ENCODE measurements at regions not wholly inside any gene's neighbourhood (a gene's known extent, or its start where the extent isn't known, plus 50 kb on each side); places are given as distances from the start of the nearest gene placed in this dataset.
"Not testable (repeated sequence)": the region's sequence is repeated elsewhere in the genome, so short reads cannot be mapped to it uniquely, and the experiment has no call there.

DNA sequence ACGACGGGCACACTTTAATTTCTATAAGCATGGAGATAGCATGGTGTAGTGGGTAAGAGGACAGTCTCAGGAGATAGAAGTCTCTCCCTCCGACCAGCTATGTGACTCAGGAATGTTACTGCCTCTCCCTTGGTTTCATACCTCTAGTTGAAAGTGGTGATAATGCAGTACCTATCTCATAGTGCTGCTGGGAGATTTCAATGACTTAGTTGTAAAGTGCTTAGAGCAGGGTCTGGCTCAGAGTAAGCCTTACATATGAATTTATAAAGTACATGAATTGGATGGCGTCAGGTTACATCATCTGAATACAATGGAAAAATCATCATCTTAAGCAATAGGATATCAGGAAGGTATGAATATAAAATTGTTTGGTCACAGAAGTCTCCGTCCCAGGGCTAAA is 952.8 kb upstream of the EDIL3 start:
- intact Hi-C loops (cut with DNase I) = no loop called here
- DNase-seq (no peak), ATAC-seq (ENCODE audit: poor library complexity) (no peak)

DNA sequence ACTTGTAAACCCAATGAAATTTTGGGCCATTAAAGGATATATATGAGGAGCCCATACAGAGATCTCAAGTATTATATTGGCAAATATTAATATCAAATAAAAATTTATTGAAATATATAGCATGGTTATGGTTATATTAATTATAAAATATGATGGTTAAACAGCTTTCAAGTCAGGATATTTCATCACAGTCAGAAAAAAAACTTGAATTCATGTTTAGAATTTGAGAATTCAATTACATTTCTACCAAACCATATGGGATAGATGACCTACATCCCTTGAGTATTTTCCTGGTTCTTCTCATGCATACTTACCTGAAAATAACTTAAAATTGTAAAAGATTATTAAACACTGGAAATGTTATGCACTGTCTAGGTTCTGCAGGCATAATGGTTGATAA is 956.1 kb upstream of the EDIL3 start:
- intact Hi-C loops (cut with DNase I) = no loop called here
- ATAC-seq (ENCODE audit: poor library complexity) (no peak), DNase-seq (no peak)

DNA sequence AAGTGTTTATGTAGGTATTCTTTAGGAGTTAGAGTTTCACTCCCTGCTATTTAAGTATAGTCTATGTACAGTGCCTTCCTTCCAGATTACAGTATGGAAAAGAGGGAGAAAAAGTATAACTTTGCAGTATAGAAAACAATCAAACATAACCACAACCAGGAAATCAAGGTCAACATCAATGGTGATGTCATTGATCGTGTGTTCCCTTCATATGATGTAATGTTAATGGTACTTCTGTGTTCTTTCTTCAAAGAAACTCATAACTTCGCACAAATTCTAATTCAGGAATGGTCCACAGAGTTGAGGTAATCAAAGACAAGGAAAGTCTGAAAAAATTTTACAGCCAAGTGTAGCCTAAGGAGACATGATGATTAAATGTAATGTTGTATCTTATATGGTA is 961.1 kb upstream of the EDIL3 start:
- no peak for DNase-seq
- intact Hi-C loops (cut with DNase I) = no loop called here
- ATAC-seq (ENCODE audit: poor library complexity) = no peak

DNA sequence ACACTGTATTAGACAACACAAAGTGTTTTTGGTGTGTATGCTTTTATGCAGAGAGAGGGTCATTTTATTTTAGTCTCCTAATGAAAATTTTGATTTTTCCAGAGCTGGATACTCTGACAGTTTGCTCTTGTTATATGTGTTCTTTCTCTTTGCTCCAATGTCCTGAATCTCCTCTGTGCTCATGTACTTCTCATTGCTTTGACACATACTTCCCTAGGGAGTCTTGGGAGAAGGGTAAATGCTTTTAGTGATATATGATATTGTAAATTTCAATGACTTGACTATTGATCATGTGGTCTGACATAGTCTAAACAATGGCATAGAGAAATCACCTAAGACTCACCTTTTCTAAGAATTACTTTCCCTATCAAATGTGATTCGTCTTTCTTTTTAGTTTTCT is 972.6 kb upstream of the EDIL3 start:
- DNase-seq = no peak
- ATAC-seq (ENCODE audit: poor library complexity) = no peak
- intact Hi-C loops (cut with DNase I) = no loop called here

DNA sequence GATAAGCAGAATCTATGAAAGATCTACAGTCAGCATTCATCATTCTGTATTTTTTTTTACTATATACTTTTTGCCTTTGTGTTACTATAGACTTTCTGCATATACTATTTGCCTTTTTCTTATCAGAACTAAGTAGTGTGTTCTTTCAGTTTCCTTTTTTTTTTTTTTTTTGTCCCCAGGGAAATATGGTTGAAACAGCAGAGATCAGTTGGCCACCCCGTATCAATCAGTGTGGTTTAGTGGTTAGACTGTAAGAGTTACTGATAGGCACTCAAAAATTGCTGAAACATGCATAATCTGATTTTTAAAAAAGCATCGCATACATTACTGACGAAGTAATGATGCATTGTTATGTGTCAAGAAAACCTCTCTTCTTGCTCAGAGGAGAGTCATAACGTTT is 990.8 kb upstream of the EDIL3 start:
- intact Hi-C loops (cut with DNase I) = no loop called here
- ATAC-seq (ENCODE audit: poor library complexity) = no peak
- no peak for DNase-seq

DNA sequence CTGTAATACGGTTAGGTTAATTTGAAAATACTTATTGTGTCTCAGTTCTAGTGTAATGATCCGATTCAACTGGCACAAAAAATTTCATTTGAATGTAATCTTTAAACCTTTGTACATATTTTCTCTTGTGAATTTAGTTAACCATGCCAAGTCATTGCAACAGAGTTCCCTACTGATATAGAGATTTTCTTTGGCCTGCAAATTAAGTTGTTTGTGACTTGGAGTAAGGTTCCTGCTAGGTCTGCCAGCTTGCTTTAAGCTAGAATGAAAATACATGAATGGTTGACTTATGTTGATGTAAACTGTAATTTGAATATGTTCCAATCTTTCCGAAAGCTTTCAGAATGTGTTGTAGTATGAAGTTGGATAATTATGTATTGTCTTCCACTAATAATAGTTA is 1004.1 kb upstream of the EDIL3 start:
- ATAC-seq (ENCODE audit: poor library complexity) = no peak
- no peak for DNase-seq
- intact Hi-C loops (cut with DNase I) = no loop called here

DNA sequence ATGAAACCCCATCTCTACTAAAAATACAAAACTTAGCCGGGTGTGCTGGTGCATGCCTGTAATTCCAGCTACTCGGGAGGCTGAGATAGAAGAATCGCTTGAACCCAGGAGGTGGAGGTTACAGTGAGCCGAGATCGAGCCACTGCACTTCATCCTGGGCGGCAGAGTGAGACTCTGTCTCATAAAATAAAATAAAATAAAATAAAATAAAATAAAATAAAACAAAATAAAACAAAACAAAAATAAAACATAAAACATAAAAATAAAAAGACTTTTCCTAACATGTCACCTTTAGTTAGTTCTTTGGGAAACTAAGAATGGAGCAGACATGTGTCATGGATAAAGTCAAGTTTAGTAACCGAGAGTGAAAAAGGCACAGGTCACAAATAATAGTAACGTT is 1007.6 kb upstream of the EDIL3 start:
- ATAC-seq (ENCODE audit: poor library complexity); DNase-seq; intact Hi-C loops (cut with DNase I): not testable (repeated sequence)

DNA sequence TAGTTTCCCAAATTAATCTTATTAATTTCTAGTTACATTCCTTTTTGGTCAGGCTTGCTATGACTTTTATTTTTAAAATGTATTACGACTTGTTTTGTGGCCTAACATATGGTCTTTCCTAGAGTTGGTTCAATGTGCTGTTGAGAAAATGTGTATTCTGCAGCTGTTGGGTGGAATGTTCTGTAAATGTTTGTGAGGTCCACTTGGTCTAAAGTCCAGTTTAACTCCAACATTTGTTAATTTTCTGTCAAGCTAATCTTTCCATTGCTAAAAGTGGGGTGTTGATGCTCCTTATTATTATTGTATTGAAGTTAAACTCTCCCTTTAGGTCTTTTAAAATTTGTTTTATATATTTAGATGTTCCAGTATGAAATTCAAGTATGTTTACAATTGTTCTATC is 1010.8 kb upstream of the EDIL3 start:
- DNase-seq = no peak
- no peak for ATAC-seq (ENCODE audit: poor library complexity)
- intact Hi-C loops (cut with DNase I) = no loop called here

DNA sequence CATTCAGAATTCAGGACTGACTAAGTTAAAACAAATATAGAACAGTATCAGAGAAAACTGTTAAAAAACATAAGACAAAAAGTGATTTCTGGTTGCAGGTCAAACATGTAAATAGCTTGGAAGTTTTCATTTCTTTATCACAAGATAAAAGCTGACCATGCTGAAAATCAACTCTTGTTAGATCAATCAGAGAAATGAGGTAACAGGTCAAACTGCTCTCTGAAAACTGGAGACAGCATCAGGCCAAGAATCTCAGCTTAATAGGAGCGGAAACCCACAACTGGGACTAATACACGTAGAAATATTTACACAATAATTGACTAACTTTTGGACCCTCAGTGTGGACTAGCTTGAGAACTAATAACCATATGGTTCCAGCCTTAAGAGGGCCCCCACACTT is 1012.8 kb upstream of the EDIL3 start:
- intact Hi-C loops (cut with DNase I) = no loop called here
- no peak for ATAC-seq (ENCODE audit: poor library complexity)
- no peak for DNase-seq

DNA sequence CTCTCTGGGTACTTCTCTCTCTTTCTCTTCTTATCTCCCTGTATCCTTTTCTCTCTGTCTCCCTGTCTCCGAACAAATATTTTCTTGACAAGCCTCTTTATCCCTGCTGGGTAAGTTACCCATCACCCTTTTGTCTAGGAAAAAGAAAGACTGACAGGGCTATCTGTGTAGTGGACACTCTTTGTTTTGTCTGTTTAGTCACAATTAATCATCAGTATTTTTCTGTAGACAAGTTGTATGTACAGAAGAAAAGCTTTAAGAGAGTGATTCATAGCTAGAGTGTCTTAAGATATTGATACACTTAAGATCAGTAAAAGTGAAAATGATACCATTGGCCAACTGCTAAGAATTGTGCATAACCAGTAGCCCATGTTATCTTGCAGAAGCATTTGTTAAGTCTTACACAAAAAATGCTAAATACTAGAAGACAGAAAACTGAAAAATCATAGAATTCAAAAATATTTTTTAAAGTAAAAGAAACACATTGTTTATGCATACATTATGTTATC is 1043.8 kb upstream of the EDIL3 start:
- intact Hi-C loops (cut with DNase I) = no loop called here
- ATAC-seq (ENCODE audit: poor library complexity) (no peak), DNase-seq (no peak)

DNA sequence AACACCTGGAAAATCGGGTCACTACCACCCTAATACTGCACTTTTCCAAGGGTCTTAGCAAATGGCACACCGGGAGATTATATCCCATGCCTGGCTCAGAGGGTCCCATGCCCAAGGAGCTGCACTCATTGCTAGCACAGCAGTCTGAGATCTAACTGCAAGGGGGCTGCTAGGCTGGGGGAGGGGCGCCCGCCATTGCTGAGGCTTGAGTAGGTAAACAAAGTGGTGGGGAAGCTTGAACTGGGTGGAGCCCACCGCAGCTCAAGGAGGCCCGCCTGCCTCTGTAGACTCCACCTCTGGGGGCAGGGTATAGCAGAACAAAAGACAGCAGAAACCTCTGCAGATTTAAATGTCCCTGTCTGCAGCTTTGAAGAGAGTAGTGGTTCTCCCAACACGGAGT is 1047.0 kb upstream of the EDIL3 start:
- ATAC-seq (ENCODE audit: poor library complexity); intact Hi-C loops (cut with DNase I): not testable (repeated sequence)
- peak; percentile 13 for DNase-seq

DNA sequence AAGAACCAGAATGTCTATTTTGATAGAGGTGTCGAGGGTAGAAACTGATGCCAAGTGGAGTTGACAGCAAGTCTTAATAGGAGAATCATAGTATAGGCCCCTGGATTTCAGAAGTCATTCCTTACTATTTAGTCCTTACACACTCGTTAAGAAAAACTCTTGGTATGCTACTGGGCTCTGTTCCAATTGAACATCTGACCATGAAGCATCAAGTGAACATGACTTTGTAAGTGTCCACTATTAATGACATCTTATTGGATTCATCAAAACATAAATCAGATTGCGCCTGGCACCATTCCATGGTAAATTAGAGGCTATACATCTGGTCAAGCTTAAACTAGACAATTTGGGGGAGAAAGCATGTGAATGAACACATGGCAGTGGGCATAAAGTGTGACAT is 1056.5 kb upstream of the EDIL3 start:
- no peak for ATAC-seq (ENCODE audit: poor library complexity)
- no peak for DNase-seq
- intact Hi-C loops (cut with DNase I) = no loop called here

DNA sequence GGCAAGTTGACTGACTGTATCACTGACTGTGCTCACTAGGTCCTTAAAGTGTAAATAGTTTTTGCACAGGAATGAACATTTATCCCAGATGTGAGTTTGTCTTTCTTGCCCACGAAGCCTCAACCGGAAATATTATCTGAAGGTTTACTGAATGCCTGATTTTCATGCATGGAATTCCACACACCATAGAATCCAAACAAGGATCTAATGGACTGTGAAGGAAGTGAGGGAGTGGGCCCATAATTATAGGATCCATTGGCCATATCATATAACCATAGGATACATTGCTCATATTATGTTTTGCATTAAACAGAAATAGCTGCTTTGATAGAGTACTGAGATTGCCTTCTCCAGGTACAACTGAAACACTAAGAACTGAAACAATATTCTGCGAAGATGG is 1057.2 kb upstream of the EDIL3 start:
- no peak for DNase-seq
- ATAC-seq (ENCODE audit: poor library complexity) = no peak
- intact Hi-C loops (cut with DNase I) = no loop called here

DNA sequence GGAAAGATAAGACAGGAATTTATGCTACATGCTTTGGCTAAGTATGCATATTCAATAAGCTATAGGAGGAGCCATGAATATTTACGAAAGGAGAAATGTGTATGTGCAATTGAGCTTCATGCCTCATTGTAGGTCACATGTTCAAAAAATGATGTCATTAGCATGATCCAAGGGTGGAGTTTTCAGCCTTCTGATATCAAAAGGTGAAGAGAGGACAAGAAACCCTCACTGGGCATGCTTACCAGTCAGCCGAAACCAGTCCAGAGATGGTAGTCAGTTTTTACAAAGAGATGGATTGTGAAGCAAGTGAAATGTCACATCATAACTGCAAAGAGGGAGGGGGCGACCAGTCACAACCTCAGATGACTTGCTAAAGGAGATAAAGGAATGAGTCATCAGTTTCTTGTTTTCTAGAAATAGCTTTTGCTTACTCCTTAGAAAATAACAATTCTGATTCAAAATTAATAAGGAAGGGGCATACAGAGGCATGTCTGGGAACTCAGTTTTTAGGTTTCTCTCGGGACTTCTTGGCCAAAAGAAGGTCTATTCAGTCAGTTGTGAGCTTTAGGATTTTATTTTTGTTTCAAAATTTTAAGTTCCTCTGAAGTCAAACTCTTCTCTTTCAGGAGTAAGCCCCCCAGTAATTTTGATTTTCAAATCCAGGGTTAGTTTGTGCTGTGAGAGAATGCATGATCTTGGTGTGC is 1067.8 kb upstream of the EDIL3 start:
- no peak for ATAC-seq (ENCODE audit: poor library complexity)
- intact Hi-C loops (cut with DNase I) = no loop called here
- no peak for DNase-seq

DNA sequence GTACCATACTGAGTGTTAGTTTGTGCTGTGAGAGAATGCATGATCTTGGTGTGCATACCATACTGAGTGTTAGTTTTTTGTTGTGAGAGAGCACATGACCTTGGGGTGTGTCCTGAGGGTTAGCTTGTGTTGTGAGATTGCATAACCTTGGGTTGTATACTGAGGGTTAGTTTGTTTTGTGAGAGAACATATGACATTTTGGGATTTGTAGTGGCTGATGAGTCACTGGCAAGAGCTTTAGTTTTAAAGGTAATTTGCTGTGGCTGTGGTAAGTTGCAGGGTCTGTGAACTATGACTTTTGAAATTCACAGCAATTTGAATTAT is 1068.3 kb upstream of the EDIL3 start:
- DNase-seq (no peak), ATAC-seq (ENCODE audit: poor library complexity) (no peak)
- intact Hi-C loops (cut with DNase I) = no loop called here

DNA sequence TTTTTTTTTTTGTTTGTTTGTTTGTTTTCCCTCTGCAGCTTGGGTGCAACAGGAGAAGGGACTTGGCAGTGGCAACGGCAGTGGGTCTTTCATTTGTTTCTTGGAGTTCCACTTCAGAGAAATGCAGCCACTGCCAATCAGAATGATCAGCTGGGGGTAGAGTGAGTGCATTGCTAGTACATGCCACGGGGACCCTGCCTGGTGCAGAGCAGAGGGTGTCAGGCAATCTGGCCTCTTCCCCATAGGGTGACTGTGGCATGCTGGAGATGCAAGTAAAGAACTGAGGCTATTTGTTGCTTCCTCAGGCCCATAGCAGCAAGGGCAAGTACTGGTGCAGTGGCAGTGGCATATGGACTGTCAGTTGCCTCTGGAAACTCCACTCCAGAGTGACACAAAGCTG is 1073.6 kb upstream of the EDIL3 start:
- peak; percentile 12 for DNase-seq
- intact Hi-C loops (cut with DNase I) = no loop called here
- ATAC-seq (ENCODE audit: poor library complexity) = no peak

DNA sequence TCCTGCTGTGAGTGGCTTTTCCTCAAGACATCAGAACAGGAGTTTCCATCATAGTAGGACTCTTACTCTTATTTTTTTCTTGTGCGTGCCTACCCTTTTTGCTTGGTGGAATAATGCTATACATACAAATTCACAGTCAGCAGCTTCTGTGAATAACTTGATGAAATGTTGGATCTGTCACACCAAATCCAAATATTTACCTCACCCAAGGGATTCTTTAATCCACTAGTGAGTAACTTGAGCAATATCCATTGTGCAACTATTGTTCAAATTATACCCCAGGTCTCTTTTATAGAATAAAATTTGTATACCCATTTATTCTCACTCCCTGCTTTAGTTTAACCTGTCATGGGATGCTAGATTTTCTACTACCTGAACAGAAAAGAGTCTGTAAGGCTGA is 1078.3 kb upstream of the EDIL3 start:
- intact Hi-C loops (cut with DNase I) = no loop called here
- ATAC-seq (ENCODE audit: poor library complexity) (no peak), DNase-seq (no peak)

DNA sequence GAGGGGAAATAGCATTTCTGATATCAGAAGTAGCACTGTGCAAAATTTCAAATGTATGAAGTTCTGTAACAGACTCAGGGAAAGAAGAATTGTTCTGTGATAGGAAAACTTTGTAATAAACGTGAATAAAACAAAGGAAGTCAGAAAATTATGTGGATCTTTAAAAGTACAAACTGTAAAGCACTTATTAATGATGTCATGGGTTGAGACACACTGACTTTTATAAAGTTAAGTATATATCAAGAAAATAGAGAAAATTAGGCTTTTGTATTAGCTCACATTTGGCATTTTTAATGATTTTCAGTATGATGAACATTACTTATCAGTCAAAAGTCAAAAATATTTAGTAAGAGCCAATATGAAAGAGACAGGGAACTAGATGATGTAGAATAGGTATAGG is 1081.7 kb upstream of the EDIL3 start:
- ATAC-seq (ENCODE audit: poor library complexity) = no peak
- intact Hi-C loops (cut with DNase I) = no loop called here
- no peak for DNase-seq

DNA sequence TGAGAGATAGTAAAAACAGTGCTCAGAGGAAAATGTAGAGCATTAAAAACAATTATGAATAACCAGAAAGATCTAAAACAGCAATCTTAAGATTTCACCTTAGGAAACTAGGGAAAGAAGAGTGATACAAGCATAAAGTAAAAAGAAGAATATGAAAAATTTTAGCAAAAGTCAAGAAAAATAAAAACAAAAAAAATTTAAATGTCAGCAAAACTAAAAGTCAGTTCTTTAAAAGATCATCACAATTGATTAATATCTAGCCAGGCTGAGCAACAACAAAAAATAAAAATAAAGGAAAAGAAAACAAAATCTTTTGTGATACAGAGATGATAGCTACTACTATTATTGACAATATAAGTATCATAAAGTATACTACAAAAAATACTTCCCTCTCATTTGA is 1088.1 kb upstream of the EDIL3 start:
- DNase-seq (no peak), ATAC-seq (ENCODE audit: poor library complexity) (no peak)
- intact Hi-C loops (cut with DNase I) = no loop called here

DNA sequence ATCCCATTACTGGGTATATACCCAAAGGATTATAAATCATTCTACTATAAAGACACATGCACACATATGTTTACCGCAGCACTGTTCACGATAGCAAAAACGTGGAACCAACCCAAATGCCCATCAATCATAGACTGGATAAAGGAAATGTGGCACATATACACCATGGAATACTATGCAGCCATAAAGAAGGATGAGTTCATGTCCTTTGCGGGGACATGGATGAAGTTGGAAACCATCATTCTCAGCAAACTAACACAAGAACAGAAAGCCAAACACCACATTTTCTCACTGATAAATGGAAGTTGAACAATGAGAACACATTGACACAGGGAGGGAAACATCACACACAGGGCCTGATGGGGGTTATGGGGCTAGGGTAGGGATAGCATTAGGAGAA is 1090.5 kb upstream of the EDIL3 start:
- ATAC-seq (ENCODE audit: poor library complexity); DNase-seq; intact Hi-C loops (cut with DNase I): not testable (repeated sequence)

DNA sequence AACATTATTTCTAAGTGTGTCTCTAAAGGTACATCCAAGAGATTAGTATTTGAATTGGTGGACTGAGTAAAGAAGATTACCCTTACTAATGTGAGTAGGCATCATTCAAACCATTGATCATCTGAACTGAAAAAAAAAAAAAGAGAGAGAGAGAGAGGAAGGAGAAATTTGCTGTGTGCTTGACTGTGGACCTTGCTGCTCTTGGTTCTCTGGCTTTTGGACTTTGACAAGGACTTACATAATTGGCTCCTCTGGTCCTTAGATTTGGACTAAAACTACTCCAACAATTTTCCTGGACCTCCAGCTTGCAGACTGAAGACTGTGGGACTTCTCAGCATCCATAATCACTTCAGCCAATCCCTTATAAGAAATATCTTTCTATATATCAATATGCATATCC is 1091.9 kb upstream of the EDIL3 start:
- intact Hi-C loops (cut with DNase I) = no loop called here
- ATAC-seq (ENCODE audit: poor library complexity) = no peak
- no peak for DNase-seq

All from Right ventricle myocardium superior (tissue), 1 donor.